ENCODE measurements at regions not wholly inside any gene's neighbourhood (a gene's known extent, or its start where the extent isn't known, plus 50 kb on each side); places are given as distances from the start of the nearest gene placed in this dataset.
A peak's percentile ranks its signal among the peaks of the same experiment; 100 is the strongest.

GRCh38 chrX:40468033-40468846 lies 112.5 kb upstream of the ATP6AP2 start:
- POLR2A ChIA-PET, result interaction anchor here (0.9 kb wide), 1 partner anchor 315 kb away, joined by 3 read pairs; no protein-coding TSS in a partner anchor
- no peak overlapping the region for H3K27ac Mint-ChIP-seq
- no peaks in the 10 kb centered on the region for H3K27me3 Mint-ChIP-seq
- Histone ChIP-seq H3K36me3 (ENCODE audit: insufficient read depth, low read length) (no peaks in the 10 kb centered on the region), H3K9me3 (ENCODE audit: control insufficient read depth in 1 of 2, insufficient read depth in 1 of 2, low read length in 2 of 2) (no peaks in the 10 kb centered on the region), H3K4me1 (ENCODE audit: insufficient read depth, low read length) (peaks cover 27% of the 10 kb centered on the region), H3K4me3 (ENCODE audit: low read length) (no peak overlapping the region), H3K27me3 (ENCODE audit: control insufficient read depth in 1 of 2, insufficient read depth in 2 of 2, low read length in 2 of 2) (no peaks in the 10 kb centered on the region), H3K27ac (ENCODE audit: low read depth in 1 of 2, low read length in 2 of 2) (no peak overlapping the region)
- H3K9me3 Mint-ChIP-seq, result no peaks in the 10 kb centered on the region
- intact Hi-C loops (cut with DNase I, micrococcal nuclease), result loop anchor here in 1 of 2 experiments (2.0 kb wide), 1 partner anchor 653 kb away; no protein-coding TSS in a partner anchor
- H3K36me3 Mint-ChIP-seq (ENCODE audit: low read depth), result no peaks in the 10 kb centered on the region
- peak in 8 of 14 experiments; percentile 4 to 60 (median 38) for DNase-seq
- H3K4me3 Mint-ChIP-seq, result no peak overlapping the region
- CTCF ChIA-PET, result no interaction called here
- peak; percentile 52 for ATAC-seq (ENCODE audit: poor library complexity)
- H3K4me1 Mint-ChIP-seq (ENCODE audit: low read depth), result peaks cover 41% of the 10 kb centered on the region
- peak; percentile 19 for TF ChIP-seq CTCF (IDR thresholded peaks at IDR 0.05)

- ATAC-seq (ENCODE audit: poor library complexity), result no peak
Measured at GRCh38 chrX:40467454-40467853, 113.3 kb upstream of the ATP6AP2 start.

More at GRCh38 chrX:40467454-40467853, 113.3 kb upstream of the ATP6AP2 start:
- no peak overlapping the region for H3K27ac Mint-ChIP-seq
- no peaks in the 10 kb centered on the region for H3K36me3 Mint-ChIP-seq (ENCODE audit: low read depth)
- no peaks in the 10 kb centered on the region for H3K27me3 ChIP-seq (ENCODE audit: control insufficient read depth in 1 of 2, insufficient read depth in 2 of 2, low read length in 2 of 2)
- H3K27ac ChIP-seq (ENCODE audit: low read depth in 1 of 2, low read length in 2 of 2), result no peak overlapping the region
- intact Hi-C loops (cut with DNase I, micrococcal nuclease), result no loop called here
- H3K4me1 ChIP-seq (ENCODE audit: insufficient read depth, low read length), result peaks cover 27% of the 10 kb centered on the region
- DNase-seq, result no peak
- no peak overlapping the region for H3K4me3 ChIP-seq (ENCODE audit: low read length)
- H3K4me3 Mint-ChIP-seq, result no peak overlapping the region
- H3K36me3 ChIP-seq (ENCODE audit: insufficient read depth, low read length), result no peaks in the 10 kb centered on the region
- H3K9me3 Mint-ChIP-seq, result no peaks in the 10 kb centered on the region
- no peaks in the 10 kb centered on the region for H3K27me3 Mint-ChIP-seq
- ChIA-PET CTCF (no interaction called here), POLR2A (interaction anchor here (0.9 kb wide), 1 partner anchor 314 kb away, joined by 3 read pairs; no protein-coding TSS in a partner anchor)
- H3K9me3 ChIP-seq (ENCODE audit: control insufficient read depth in 1 of 2, insufficient read depth in 1 of 2, low read length in 2 of 2), result no peaks in the 10 kb centered on the region
- no peak for TF ChIP-seq CTCF (IDR thresholded peaks at IDR 0.05)
- H3K4me1 Mint-ChIP-seq (ENCODE audit: low read depth), result peaks cover 34% of the 10 kb centered on the region
